IPS-20b (cell line): ENCODE measurements at regions not wholly inside any gene's neighbourhood (a gene's known extent, or its start where the extent isn't known, plus 50 kb on each side); places are given as distances from the start of the nearest gene placed in this dataset.

ENCODE experiments used
- H3K27ac ChIP-seq: one replicate; pipeline ENCODE4 v1.5.1; 2013; ENCODE audit warnings: low read length
- H3K27me3 ChIP-seq: 2 replicates; pipeline ENCODE4 v1.6.1; 2013; ENCODE audit warnings: mild to moderate bottlenecking, low read length, inconsistent platforms; ENCODE audit not compliant: insufficient read depth
- H3K36me3 ChIP-seq: 2 replicates; pipeline ENCODE4 v1.6.1; 2013; ENCODE audit warnings: low read depth, mild to moderate bottlenecking, inconsistent platforms, low read length, moderate library complexity; ENCODE audit not compliant: insufficient read depth
- H3K4me1 ChIP-seq: 2 replicates; pipeline ENCODE4 v1.6.1; 2013; ENCODE audit warnings: mild to moderate bottlenecking, control low read depth, inconsistent platforms, low read length, moderate library complexity; ENCODE audit not compliant: insufficient read depth
- H3K4me3 ChIP-seq: 2 replicates; pipeline ENCODE4 v1.5.1; 2013; ENCODE audit warnings: mild to moderate bottlenecking, low read length, inconsistent platforms
- H3K9ac ChIP-seq: 2 replicates; pipeline ENCODE4 v1.6.1; 2013; ENCODE audit warnings: low read depth, mild to moderate bottlenecking, inconsistent platforms, low read length, moderate library complexity
- H3K9me3 ChIP-seq: 2 replicates; pipeline ENCODE4 v1.6.1; 2013; ENCODE audit warnings: mild to moderate bottlenecking, low read depth, low read length, inconsistent platforms; ENCODE audit not compliant: insufficient read depth

- no peaks in the 10 kb centered on the region for H3K36me3 ChIP-seq
- H3K27me3 ChIP-seq, result no peaks in the 10 kb centered on the region; the same call in 1 of the 2 replicates
- H3K9ac ChIP-seq, result no peak overlapping the region
- no peaks in the 10 kb centered on the region for H3K4me1 ChIP-seq
- peaks cover 13% of the 10 kb centered on the region for H3K9me3 ChIP-seq
- no peak overlapping the region for H3K27ac ChIP-seq
- no peak overlapping the region for H3K4me3 ChIP-seq
Observed at GRCh38 chr1:14220811-14221210, 377.7 kb upstream of the KAZN start.

- no peak overlapping the region for H3K27ac ChIP-seq
- no peaks in the 10 kb centered on the region; the same call in 1 of the 2 replicates for H3K27me3 ChIP-seq
- H3K4me3 ChIP-seq, result no peak overlapping the region
- no peaks in the 10 kb centered on the region for H3K36me3 ChIP-seq
- no peak overlapping the region for H3K9ac ChIP-seq
- H3K4me1 ChIP-seq, result no peaks in the 10 kb centered on the region
- H3K9me3 ChIP-seq, result peaks cover 10% of the 10 kb centered on the region
Observed at GRCh38 chr1:14222086-14222485, 376.4 kb upstream of the KAZN start.

- Histone ChIP-seq H3K4me1 (no peaks in the 10 kb centered on the region), H3K4me3 (no peak overlapping the region), H3K27ac (no peak overlapping the region), H3K9ac (no peak overlapping the region), H3K36me3 (no peaks in the 10 kb centered on the region), H3K9me3 (no peaks in the 10 kb centered on the region), H3K27me3 (no peaks in the 10 kb centered on the region)
Observed at GRCh38 chr1:14228677-14229076, 369.8 kb upstream of the KAZN start.

GRCh38 chr1:14233510-14233909, 365.0 kb upstream of the KAZN start:
- H3K36me3 ChIP-seq, result no peaks in the 10 kb centered on the region
- H3K27ac ChIP-seq, result no peak overlapping the region
- no peaks in the 10 kb centered on the region for H3K27me3 ChIP-seq
- no peak overlapping the region for H3K9ac ChIP-seq
- no peaks in the 10 kb centered on the region for H3K4me1 ChIP-seq
- H3K9me3 ChIP-seq, result no peaks in the 10 kb centered on the region
- no peak overlapping the region for H3K4me3 ChIP-seq

- H3K4me3 ChIP-seq, result no peak overlapping the region
- H3K27me3 ChIP-seq, result no peaks in the 10 kb centered on the region
- no peak overlapping the region for H3K9ac ChIP-seq
- no peaks in the 10 kb centered on the region for H3K9me3 ChIP-seq
- H3K36me3 ChIP-seq, result no peaks in the 10 kb centered on the region
- H3K4me1 ChIP-seq, result no peaks in the 10 kb centered on the region
- H3K27ac ChIP-seq, result no peak overlapping the region
Observed at GRCh38 chr1:14236097-14236496, 362.4 kb upstream of the KAZN start.

GRCh38 chr1:14238472-14239307, 359.8 kb upstream of the KAZN start:
- no peaks in the 10 kb centered on the region for H3K36me3 ChIP-seq
- H3K9ac ChIP-seq, result no peak overlapping the region
- no peaks in the 10 kb centered on the region for H3K4me1 ChIP-seq
- H3K9me3 ChIP-seq, result no peaks in the 10 kb centered on the region
- H3K4me3 ChIP-seq, result no peak overlapping the region
- no peak overlapping the region for H3K27ac ChIP-seq
- H3K27me3 ChIP-seq, result no peaks in the 10 kb centered on the region

- no peak overlapping the region for H3K27ac ChIP-seq
- no peaks in the 10 kb centered on the region for H3K27me3 ChIP-seq
- no peak overlapping the region for H3K9ac ChIP-seq
- H3K4me1 ChIP-seq, result no peaks in the 10 kb centered on the region
- H3K9me3 ChIP-seq, result no peaks in the 10 kb centered on the region
- H3K36me3 ChIP-seq, result no peaks in the 10 kb centered on the region
- H3K4me3 ChIP-seq, result no peak overlapping the region
Observed at GRCh38 chr1:14240265-14240664, 358.2 kb upstream of the KAZN start.

GRCh38 chr1:14242123-14242522, 356.4 kb upstream of the KAZN start:
- Histone ChIP-seq H3K36me3 (no peaks in the 10 kb centered on the region), H3K9ac (no peak overlapping the region), H3K9me3 (no peaks in the 10 kb centered on the region), H3K27ac (no peak overlapping the region), H3K27me3 (no peaks in the 10 kb centered on the region), H3K4me3 (no peak overlapping the region), H3K4me1 (no peaks in the 10 kb centered on the region)

GRCh38 chr1:14242870-14243269, 355.6 kb upstream of the KAZN start:
- Histone ChIP-seq H3K4me3 (no peak overlapping the region), H3K27ac (no peak overlapping the region), H3K36me3 (no peaks in the 10 kb centered on the region), H3K9ac (no peak overlapping the region), H3K4me1 (no peaks in the 10 kb centered on the region), H3K9me3 (no peaks in the 10 kb centered on the region), H3K27me3 (no peaks in the 10 kb centered on the region)

GRCh38 chr1:14245954-14246353, 352.5 kb upstream of the KAZN start:
- Histone ChIP-seq H3K27me3 (no peaks in the 10 kb centered on the region), H3K9me3 (no peaks in the 10 kb centered on the region), H3K4me3 (no peak overlapping the region), H3K36me3 (no peaks in the 10 kb centered on the region), H3K9ac (no peak overlapping the region), H3K4me1 (no peaks in the 10 kb centered on the region), H3K27ac (no peak overlapping the region)

- Histone ChIP-seq H3K9me3 (no peaks in the 10 kb centered on the region), H3K27me3 (no peaks in the 10 kb centered on the region), H3K4me1 (no peaks in the 10 kb centered on the region), H3K4me3 (no peak overlapping the region), H3K9ac (no peak overlapping the region), H3K36me3 (no peaks in the 10 kb centered on the region), H3K27ac (no peak overlapping the region)
Observed at GRCh38 chr1:14246471-14246870, 352.0 kb upstream of the KAZN start.

- H3K27me3 ChIP-seq, result no peaks in the 10 kb centered on the region
- H3K36me3 ChIP-seq, result no peaks in the 10 kb centered on the region
Observed at GRCh38 chr1:14247666-14248065, 350.8 kb upstream of the KAZN start.

More at GRCh38 chr1:14247666-14248065, 350.8 kb upstream of the KAZN start:
- H3K4me1 ChIP-seq, result no peaks in the 10 kb centered on the region
- H3K9me3 ChIP-seq, result no peaks in the 10 kb centered on the region
- H3K9ac ChIP-seq, result no peak overlapping the region
- H3K27ac ChIP-seq, result no peak overlapping the region
- H3K4me3 ChIP-seq, result no peak overlapping the region
